ENCODE measurements at regions not wholly inside any gene's neighbourhood (a gene's known extent, or its start where the extent isn't known, plus 50 kb on each side); places are given as distances from the start of the nearest gene placed in this dataset.

- H3K4me3 Mint-ChIP-seq (ENCODE audit: low read depth): no peak overlapping the region
- H3K36me3 Mint-ChIP-seq (ENCODE audit: insufficient read depth): no peaks in the 10 kb centered on the region
- H3K4me1 Mint-ChIP-seq (ENCODE audit: low read depth): no peaks in the 10 kb centered on the region
- no peaks in the 10 kb centered on the region for H3K9me3 Mint-ChIP-seq (ENCODE audit: low read depth)
- DNase-seq (ENCODE audit: low spot score, unreplicated experiment): no peak
- TF ChIP-seq, protein P1, sequence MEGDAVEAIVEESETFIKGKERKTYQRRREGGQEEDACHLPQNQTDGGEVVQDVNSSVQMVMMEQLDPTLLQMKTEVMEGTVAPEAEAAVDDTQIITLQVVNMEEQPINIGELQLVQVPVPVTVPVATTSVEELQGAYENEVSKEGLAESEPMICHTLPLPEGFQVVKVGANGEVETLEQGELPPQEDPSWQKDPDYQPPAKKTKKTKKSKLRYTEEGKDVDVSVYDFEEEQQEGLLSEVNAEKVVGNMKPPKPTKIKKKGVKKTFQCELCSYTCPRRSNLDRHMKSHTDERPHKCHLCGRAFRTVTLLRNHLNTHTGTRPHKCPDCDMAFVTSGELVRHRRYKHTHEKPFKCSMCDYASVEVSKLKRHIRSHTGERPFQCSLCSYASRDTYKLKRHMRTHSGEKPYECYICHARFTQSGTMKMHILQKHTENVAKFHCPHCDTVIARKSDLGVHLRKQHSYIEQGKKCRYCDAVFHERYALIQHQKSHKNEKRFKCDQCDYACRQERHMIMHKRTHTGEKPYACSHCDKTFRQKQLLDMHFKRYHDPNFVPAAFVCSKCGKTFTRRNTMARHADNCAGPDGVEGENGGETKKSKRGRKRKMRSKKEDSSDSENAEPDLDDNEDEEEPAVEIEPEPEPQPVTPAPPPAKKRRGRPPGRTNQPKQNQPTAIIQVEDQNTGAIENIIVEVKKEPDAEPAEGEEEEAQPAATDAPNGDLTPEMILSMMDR (IDR thresholded peaks at IDR 0.05; ENCODE audit: unreplicated experiment): no peak
- H3K27me3 Mint-ChIP-seq: peaks cover 21% of the 10 kb centered on the region
- H3K27ac Mint-ChIP-seq: no peak overlapping the region
Observed at GRCh38 chr5:3288325-3288724, 307.3 kb upstream of the IRX1 start.

DNA sequence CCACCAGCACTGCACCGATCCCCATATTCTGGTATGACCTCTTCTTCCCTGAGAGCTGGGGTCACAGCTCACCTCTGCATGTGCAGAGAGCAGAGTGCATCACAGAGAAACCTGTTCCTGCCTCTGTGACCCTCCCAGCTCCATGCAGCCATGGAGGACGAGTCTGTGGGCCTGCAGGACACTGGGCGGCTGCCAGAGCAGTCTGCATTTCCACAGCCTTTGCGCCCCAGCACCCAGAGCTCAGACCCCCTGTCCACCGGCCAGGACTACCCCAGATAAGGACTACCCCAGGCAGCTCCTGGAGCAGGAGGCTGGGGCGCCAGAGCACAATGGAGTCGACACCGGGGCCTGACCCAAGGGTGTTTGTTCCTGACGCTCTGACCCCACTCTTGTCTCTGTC, 308.1 kb upstream of the IRX1 start:
- Mint-ChIP-seq H3K4me3 (ENCODE audit: low read depth) (no peak overlapping the region), H3K27ac (no peak overlapping the region), H3K27me3 (peaks cover 25% of the 10 kb centered on the region), H3K4me1 (ENCODE audit: low read depth) (no peaks in the 10 kb centered on the region), H3K36me3 (ENCODE audit: insufficient read depth) (no peaks in the 10 kb centered on the region), H3K9me3 (ENCODE audit: low read depth) (no peaks in the 10 kb centered on the region)
- no peak for DNase-seq (ENCODE audit: low spot score, unreplicated experiment)
- TF ChIP-seq, protein P1 (IDR thresholded peaks at IDR 0.05; ENCODE audit: unreplicated experiment): no peak

- Mint-ChIP-seq H3K4me1 (ENCODE audit: low read depth) (no peaks in the 10 kb centered on the region), H3K36me3 (ENCODE audit: insufficient read depth) (no peaks in the 10 kb centered on the region), H3K4me3 (ENCODE audit: low read depth) (no peak overlapping the region), H3K9me3 (ENCODE audit: low read depth) (no peaks in the 10 kb centered on the region), H3K27me3 (peaks cover 35% of the 10 kb centered on the region), H3K27ac (no peak overlapping the region)
- DNase-seq (ENCODE audit: low spot score, unreplicated experiment): no peak
- TF ChIP-seq, protein P1 (IDR thresholded peaks at IDR 0.05; ENCODE audit: unreplicated experiment): no peak
Observed at GRCh38 chr5:3285621-3286020, 310.0 kb upstream of the IRX1 start.

GRCh38 chr5:3284506-3284905, 311.1 kb upstream of the IRX1 start:
- H3K27ac Mint-ChIP-seq: no peak overlapping the region
- H3K36me3 Mint-ChIP-seq (ENCODE audit: insufficient read depth): no peaks in the 10 kb centered on the region
- H3K9me3 Mint-ChIP-seq (ENCODE audit: low read depth): no peaks in the 10 kb centered on the region
- DNase-seq (ENCODE audit: low spot score, unreplicated experiment): no peak
- no peaks in the 10 kb centered on the region for H3K4me1 Mint-ChIP-seq (ENCODE audit: low read depth)
- H3K27me3 Mint-ChIP-seq: peaks cover 42% of the 10 kb centered on the region
- H3K4me3 Mint-ChIP-seq (ENCODE audit: low read depth): no peak overlapping the region
- TF ChIP-seq, protein P1 (IDR thresholded peaks at IDR 0.05; ENCODE audit: unreplicated experiment): no peak

- Mint-ChIP-seq H3K4me1 (ENCODE audit: low read depth) (no peaks in the 10 kb centered on the region), H3K36me3 (ENCODE audit: insufficient read depth) (no peaks in the 10 kb centered on the region), H3K9me3 (ENCODE audit: low read depth) (no peaks in the 10 kb centered on the region), H3K27me3 (peaks cover 44% of the 10 kb centered on the region), H3K27ac (no peak overlapping the region), H3K4me3 (ENCODE audit: low read depth) (no peak overlapping the region)
- TF ChIP-seq, protein P1 (IDR thresholded peaks at IDR 0.05; ENCODE audit: unreplicated experiment): no peak
- DNase-seq (ENCODE audit: low spot score, unreplicated experiment): no peak
Observed at GRCh38 chr5:3282841-3283240, 312.8 kb upstream of the IRX1 start.
